ENCODE measurements at regions not wholly inside any gene's neighbourhood (a gene's known extent, or its start where the extent isn't known, plus 50 kb on each side); places are given as distances from the start of the nearest gene placed in this dataset.

DNA sequence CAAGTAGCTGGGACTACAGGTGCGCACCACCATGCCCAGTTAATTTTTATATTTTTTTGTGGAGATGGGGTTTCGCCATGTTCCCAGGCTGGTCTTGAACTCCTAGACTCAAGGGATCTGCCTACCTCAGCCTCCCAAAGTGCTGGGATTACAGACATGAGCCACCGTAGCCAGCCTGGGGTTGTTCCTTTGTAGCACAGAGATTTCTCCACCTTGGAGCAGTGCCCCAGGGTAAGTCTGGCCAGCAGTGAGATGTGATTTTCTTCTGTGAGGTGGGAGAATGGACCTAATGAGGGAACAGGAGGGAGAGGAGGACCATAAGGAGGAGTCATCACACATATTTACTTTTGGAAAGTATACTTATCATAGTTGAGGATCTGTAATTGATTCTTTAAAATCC is 61.1 kb upstream of the GADD45A start:
- POLR2A ChIA-PET (ENCODE audit: partially characterized antibody): no interaction called here
- peak in 1 of 2 experiments; percentile 28 for DNase-seq (ENCODE audit: low read depth in 1 of 2, low spot score in 2 of 2)
- CTCF ChIA-PET (ENCODE audit: partially characterized antibody): interaction anchor here (1.0 to 3.6 kb wide), 4 partner anchors 10 to 143 kb away, joined by 4 to 15 read pairs (median 6); no protein-coding TSS in a partner anchor
- Histone ChIP-seq H3K9me3 (ENCODE audit: insufficient read depth in 2 of 2, low read depth in 1 of 2, low read length in 1 of 2) (no peaks in the 10 kb centered on the region), H2BK15ac (ENCODE audit: low read length) (no peak overlapping the region), H4K5ac (ENCODE audit: insufficient read length, low read depth, low read length) (no peak overlapping the region), H2AFZ (ENCODE audit: low read length) (no peak overlapping the region), H3K27me3 (replicated peaks in 1 of 4; ENCODE audit: control insufficient read depth in 3 of 4, extremely low read depth in 1 of 4, insufficient read depth in 3 of 4, low read length in 3 of 4) (no peaks in the 10 kb centered on the region), H3K4me3 (ENCODE audit: extremely low read depth in 1 of 4, insufficient read depth in 2 of 4, low read depth in 3 of 4, low read length in 4 of 4) (no peak overlapping the region), H3K4me2 (ENCODE audit: insufficient read depth in 1 of 2, low read depth in 2 of 2, low read length in 2 of 2) (no peak overlapping the region), H2BK12ac (ENCODE audit: low read depth, low read length) (no peak overlapping the region), H2BK5ac (ENCODE audit: low read depth, low read length) (no peak overlapping the region), H4K20me1 (replicated peaks in 1 of 2; ENCODE audit: control insufficient read depth in 1 of 2, insufficient read depth in 2 of 2, low read length in 2 of 2) (peaks cover 0 to 2% of the 10 kb centered on the region in 2 experiments), H3K14ac (ENCODE audit: insufficient read length) (no peak overlapping the region), H3K4me1 (replicated peaks in 1 of 4; ENCODE audit: control insufficient read depth in 3 of 4, insufficient read depth in 4 of 4, low read length in 3 of 4) (no peaks in the 10 kb centered on the region), H4K91ac (replicated peaks; ENCODE audit: insufficient read length, low read length) (no peak overlapping the region), H2AK5ac (ENCODE audit: low read depth, low read length) (no peak overlapping the region), H4K8ac (ENCODE audit: extremely low read depth, insufficient read depth, low read length) (no peak overlapping the region), H3K23me2 (ENCODE audit: low read depth, low read length) (no peaks in the 10 kb centered on the region), H3K23ac (ENCODE audit: insufficient read length) (no peak overlapping the region), H2BK120ac (replicated peaks; ENCODE audit: low read depth, low read length) (no peak overlapping the region), H3K36me3 (ENCODE audit: control insufficient read depth in 2 of 4, insufficient read depth in 4 of 4, low read length in 3 of 4) (no peaks in the 10 kb centered on the region), H3K27ac (ENCODE audit: low read depth, low read length) (no peak overlapping the region), H3K56ac (replicated peaks; ENCODE audit: insufficient read length, low read depth, low read length) (no peak overlapping the region), H3K18ac (ENCODE audit: extremely low read depth, low read length) (no peak overlapping the region), H3K9ac (replicated peaks in 1 of 4; ENCODE audit: extremely low read depth in 1 of 4, low read depth in 3 of 4, low read length in 3 of 4) (no peak overlapping the region), H3K79me2 (ENCODE audit: control insufficient read depth in 1 of 2, insufficient read depth in 2 of 2, low read length in 2 of 2) (no peaks in the 10 kb centered on the region), H2BK20ac (ENCODE audit: low read length) (no peak overlapping the region), H3K4ac (replicated peaks; ENCODE audit: insufficient read length, low read depth, low read length) (no peak overlapping the region), H3K79me1 (ENCODE audit: low read depth, low read length) (no peaks in the 10 kb centered on the region)
- no peak for FAIRE-seq
- TF ChIP-seq ATF2 (IDR thresholded peaks at IDR 0.05; ENCODE audit: low read length): no peak
- WGBS, 2 experiments (ENCODE audit: extremely low coverage in 1 of 2, insufficient coverage in 1 of 2, insufficient read length in 1 of 2, insufficient replicate concordance in 2 of 2, low coverage in 1 of 2, low lambda C conversion rate in 2 of 2, missing lambda C conversion rate in 1 of 2): 85% methylated on average over 3 of the region's 3 CpGs; no CpG with 5 or more reads in 1 of the 2 experiments

Measured in H1 (cell line).